ENCODE measurements at regions not wholly inside any gene's neighbourhood (a gene's known extent, or its start where the extent isn't known, plus 50 kb on each side); places are given as distances from the start of the nearest gene placed in this dataset.
A peak's percentile ranks its signal among the peaks of the same experiment; 100 is the strongest.
"Not testable (repeated sequence)": the region's sequence is repeated elsewhere in the genome, so short reads cannot be mapped to it uniquely, and the experiment has no call there.

- no peak for DNase-seq (ENCODE audit: low spot score)
Measured at GRCh38 chr10:63921908-63922467, 400.8 kb downstream of the REEP3 start.

- DNase-seq (ENCODE audit: low spot score): no peak
Measured at GRCh38 chr10:63922468-63923284, 401.5 kb downstream of the REEP3 start.

- DNase-seq (ENCODE audit: low spot score): no peak
Measured at GRCh38 chr10:63929831-63930467, 408.7 kb downstream of the REEP3 start.

- DNase-seq (ENCODE audit: low spot score): no peak
Measured at GRCh38 chr10:63930584-63930983, 409.4 kb downstream of the REEP3 start.

GRCh38 chr10:63935705-63936104 lies 414.5 kb downstream of the REEP3 start:
- DNase-seq (ENCODE audit: low spot score): no peak

- DNase-seq (ENCODE audit: low spot score): no peak
Measured at GRCh38 chr10:63940277-63940922, 419.2 kb downstream of the REEP3 start.

GRCh38 chr10:63964406-63964805 lies 443.2 kb downstream of the REEP3 start:
- no peak for DNase-seq (ENCODE audit: low spot score)

GRCh38 chr10:63965846-63966245 lies 444.6 kb downstream of the REEP3 start:
- no peak for DNase-seq (ENCODE audit: low spot score)

- no peak for DNase-seq (ENCODE audit: low spot score)
Measured at GRCh38 chr10:63972949-63973827, 452.0 kb downstream of the REEP3 start.

- peak; percentile 37 for DNase-seq (ENCODE audit: low spot score)
Measured at GRCh38 chr10:63976538-63976937, 455.3 kb downstream of the REEP3 start.

- peak; percentile 50 for DNase-seq (ENCODE audit: low spot score)
Measured at GRCh38 chr10:63977329-63977923, 456.2 kb downstream of the REEP3 start.

GRCh38 chr10:63980870-63981269 lies 459.7 kb downstream of the REEP3 start:
- not testable (repeated sequence) for DNase-seq (ENCODE audit: low spot score)

- not testable (repeated sequence) for DNase-seq (ENCODE audit: low spot score)
Measured at GRCh38 chr10:63984061-63984460, 462.9 kb downstream of the REEP3 start.

- no peak for DNase-seq (ENCODE audit: low spot score)
Measured at GRCh38 chr10:63986536-63986935, 465.3 kb downstream of the REEP3 start.

- no peak for DNase-seq (ENCODE audit: low spot score)
Measured at GRCh38 chr10:63987212-63987611, 466.0 kb downstream of the REEP3 start.

GRCh38 chr10:63994371-63994770 lies 473.2 kb downstream of the REEP3 start:
- DNase-seq (ENCODE audit: low spot score): no peak

- no peak for DNase-seq (ENCODE audit: low spot score)
Measured at GRCh38 chr10:64007157-64007556, 486.0 kb downstream of the REEP3 start.

- DNase-seq (ENCODE audit: low spot score): no peak
Measured at GRCh38 chr10:64010711-64011110, 489.5 kb downstream of the REEP3 start.

GRCh38 chr10:64011912-64012714 lies 490.9 kb downstream of the REEP3 start:
- DNase-seq (ENCODE audit: low spot score): no peak

- DNase-seq (ENCODE audit: low spot score): no peak
Measured at GRCh38 chr10:64014281-64014680, 493.1 kb downstream of the REEP3 start.
